ENCODE measurements at regions not wholly inside any gene's neighbourhood (a gene's known extent, or its start where the extent isn't known, plus 50 kb on each side); places are given as distances from the start of the nearest gene placed in this dataset.

GRCh38 chr6:91317247-91317835, 730.5 kb upstream of the MAP3K7 start:
- TF ChIP-seq CEBPB (IDR thresholded peaks at IDR 0.05; ENCODE audit: borderline replicate concordance in 1 of 2, low read depth in 2 of 2, low read length in 2 of 2) (no peak), BRCA1 (IDR thresholded peaks at IDR 0.05; ENCODE audit: low read depth, low read length) (no peak), CTCF (IDR thresholded peaks at IDR 0.05 in 2 of 3, conservative IDR thresholded peaks at IDR 0.05 in 1 of 3; ENCODE audit: control insufficient read depth in 2 of 3, extremely low read depth in 1 of 3, insufficient read depth in 1 of 3, low read depth in 3 of 3, low read length in 3 of 3) (no peak)

Measured in GM12878 (cell line).